CD4-positive, alpha-beta T cell treated with Interleukin-10 for 1 hour (primary cell): ENCODE measurements at regions not wholly inside any gene's neighbourhood (a gene's known extent, or its start where the extent isn't known, plus 50 kb on each side); places are given as distances from the start of the nearest gene placed in this dataset.
"Not testable (repeated sequence)": the region's sequence is repeated elsewhere in the genome, so short reads cannot be mapped to it uniquely, and the experiment has no call there.

Source experiments
- DNase-seq: peaks from one replicate; pipeline ENCODE4 v3.0.0-alpha.2; 2020

- no peak for DNase-seq
Measured at GRCh38 chr16:86337581-86338402, 172.5 kb upstream of the FOXF1 start.

GRCh38 chr16:86338403-86339115 is 171.8 kb upstream of the FOXF1 start:
- no peak for DNase-seq

- DNase-seq: no peak
Measured at GRCh38 chr16:86342161-86342834, 168.0 kb upstream of the FOXF1 start.

GRCh38 chr16:86343027-86343795 is 167.1 kb upstream of the FOXF1 start:
- no peak for DNase-seq

- no peak for DNase-seq
Measured at GRCh38 chr16:86343796-86344585, 166.3 kb upstream of the FOXF1 start.

- no peak for DNase-seq
Measured at GRCh38 chr16:86344586-86344871, 165.8 kb upstream of the FOXF1 start.

GRCh38 chr16:86344881-86345280 is 165.4 kb upstream of the FOXF1 start:
- DNase-seq: no peak

- no peak for DNase-seq
Measured at GRCh38 chr16:86345516-86345915, 164.8 kb upstream of the FOXF1 start.

- no peak for DNase-seq
Measured at GRCh38 chr16:86346034-86346433, 164.3 kb upstream of the FOXF1 start.

- no peak for DNase-seq
Measured at GRCh38 chr16:86347090-86347489, 163.2 kb upstream of the FOXF1 start.

GRCh38 chr16:86347916-86348555 is 162.3 kb upstream of the FOXF1 start:
- DNase-seq: no peak

- no peak for DNase-seq
Measured at GRCh38 chr16:86349338-86349900, 160.9 kb upstream of the FOXF1 start.

GRCh38 chr16:86350289-86350688 is 160.0 kb upstream of the FOXF1 start:
- no peak for DNase-seq

- no peak for DNase-seq
Measured at GRCh38 chr16:86351041-86351784, 159.1 kb upstream of the FOXF1 start.

GRCh38 chr16:86351785-86352139 is 158.6 kb upstream of the FOXF1 start:
- DNase-seq: not testable (repeated sequence)

GRCh38 chr16:86353148-86353547 is 157.2 kb upstream of the FOXF1 start:
- DNase-seq: no peak

- DNase-seq: no peak
Measured at GRCh38 chr16:86353948-86354347, 156.4 kb upstream of the FOXF1 start.

GRCh38 chr16:86354641-86355513 is 155.4 kb upstream of the FOXF1 start:
- DNase-seq: no peak

- DNase-seq: no peak
Measured at GRCh38 chr16:86355531-86355930, 154.8 kb upstream of the FOXF1 start.

GRCh38 chr16:86355951-86356350 is 154.4 kb upstream of the FOXF1 start:
- no peak for DNase-seq
